HepG2 (cell line): ENCODE measurements at regions not wholly inside any gene's neighbourhood (a gene's known extent, or its start where the extent isn't known, plus 50 kb on each side); places are given as distances from the start of the nearest gene placed in this dataset.
A peak's percentile ranks its signal among the peaks of the same experiment; 100 is the strongest.

Source experiments
- MEF2D ChIP-seq: sonication (generic); formaldehyde crosslinking; IDR thresholded peaks from 2 replicates; pipeline ENCODE4 v1.5.1; 2020; ENCODE audit warnings: mild to moderate bottlenecking, missing genetic modification reagents
- PHF21A ChIP-seq: sonication (generic); formaldehyde crosslinking; IDR thresholded peaks from 2 replicates; pipeline ENCODE4 v1.5.0; 2020; ENCODE audit warnings: mild to moderate bottlenecking, missing genetic modification reagents
- ZNF235 ChIP-seq: sonication (generic); formaldehyde crosslinking; IDR thresholded peaks from 2 replicates; pipeline ENCODE4 v1.8.1; 2023; ENCODE audit warnings: mild to moderate bottlenecking, missing genetic modification reagents, borderline replicate concordance
- ZNF570 ChIP-seq: sonication (generic); formaldehyde crosslinking; IDR thresholded peaks from 2 replicates; pipeline ENCODE4 v1.4.0; 2020; ENCODE audit warnings: mild to moderate bottlenecking, missing genetic modification reagents, borderline replicate concordance
- ZNF746 ChIP-seq: sonication (generic); formaldehyde crosslinking; IDR thresholded peaks from 2 replicates; pipeline ENCODE4 v1.8.0; 2022; ENCODE audit warnings: mild to moderate bottlenecking, missing genetic modification reagents
- TF ChIP-seq, protein P1 (sequence below): sonication (generic); formaldehyde crosslinking; IDR thresholded peaks from 2 replicates; pipeline ENCODE4 v1.4.0; 2020; ENCODE audit warnings: missing genetic modification reagents; ENCODE audit errors: not compliant biosample characterization
- TF ChIP-seq, protein P2 (sequence below): sonication (generic); formaldehyde crosslinking; IDR thresholded peaks from 2 replicates; pipeline ENCODE4 v1.5.1; 2020; ENCODE audit warnings: missing genetic modification reagents, mild to moderate bottlenecking, borderline replicate concordance
- TF ChIP-seq, protein P3 (sequence below): sonication (generic); formaldehyde crosslinking; IDR thresholded peaks from 2 replicates; pipeline ENCODE4 v1.5.0; 2020; ENCODE audit warnings: missing genetic modification reagents
- TF ChIP-seq, protein P4 (sequence below), 2 experiments: sonication (generic) in 1 of 2; formaldehyde crosslinking in 1 of 2; IDR thresholded peaks; 2 replicates each; pipeline versions ENCODE4 v1.6.1 to v1.9.0; 2014 to 2022; ENCODE audit warnings: antibody characterized with exemption in 1 of 2, borderline replicate concordance in 1 of 2, inconsistent platforms in 1 of 2, low read depth in 1 of 2, missing genetic modification reagents in 1 of 2
- TF ChIP-seq, protein P5 (sequence below): sonication (generic); formaldehyde crosslinking; IDR thresholded peaks from 2 replicates; pipeline ENCODE4 v1.8.1; 2023; ENCODE audit warnings: missing genetic modification reagents, mild to moderate bottlenecking, borderline replicate concordance
- TF ChIP-seq, protein P6 (sequence below): sonication (generic); formaldehyde crosslinking; IDR thresholded peaks from 2 replicates; pipeline ENCODE4 v1.4.0; 2020; ENCODE audit warnings: mild to moderate bottlenecking, missing genetic modification reagents, borderline replicate concordance
- TF ChIP-seq, protein P7 (sequence below): sonication (generic); formaldehyde crosslinking; IDR thresholded peaks from 2 replicates; pipeline ENCODE4 v1.4.0; 2020; ENCODE audit warnings: low read depth, mild to moderate bottlenecking, missing genetic modification reagents

DNA sequence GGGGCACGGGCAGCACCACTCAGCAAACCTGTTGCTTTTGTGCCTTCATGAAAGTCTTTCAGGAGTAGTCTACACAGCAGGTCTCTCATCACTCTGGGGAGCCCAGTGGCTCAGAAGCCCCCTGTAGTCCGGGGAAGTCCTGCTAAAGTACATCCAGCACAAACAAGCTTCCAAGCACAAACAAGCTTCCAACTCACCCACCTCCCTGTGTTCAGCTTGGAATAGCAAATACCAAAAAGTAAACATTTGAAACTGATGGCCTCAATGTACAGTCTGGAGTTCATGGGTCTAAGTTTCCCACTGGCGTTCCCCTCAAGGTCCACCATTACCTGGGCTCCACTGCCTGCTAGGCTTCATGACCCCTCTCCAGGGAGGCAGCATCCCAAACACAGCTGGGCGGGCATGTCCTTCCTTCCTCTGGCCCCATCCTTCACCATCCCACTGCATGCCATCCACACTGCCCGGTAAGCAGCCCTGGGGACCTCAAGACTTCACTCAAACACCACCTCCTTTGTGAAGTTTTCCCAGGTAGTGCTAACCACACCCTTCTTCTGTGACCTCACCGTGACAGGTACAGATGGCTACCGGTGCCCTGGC lies 62.8 kb upstream of the SIAH1 start (continued):
- TF ChIP-seq, protein P1, sequence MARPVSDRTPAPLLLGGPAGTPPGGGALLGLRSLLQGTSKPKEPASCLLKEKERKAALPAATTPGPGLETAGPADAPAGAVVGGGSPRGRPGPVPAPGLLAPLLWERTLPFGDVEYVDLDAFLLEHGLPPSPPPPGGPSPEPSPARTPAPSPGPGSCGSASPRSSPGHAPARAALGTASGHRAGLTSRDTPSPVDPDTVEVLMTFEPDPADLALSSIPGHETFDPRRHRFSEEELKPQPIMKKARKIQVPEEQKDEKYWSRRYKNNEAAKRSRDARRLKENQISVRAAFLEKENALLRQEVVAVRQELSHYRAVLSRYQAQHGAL (CRISPR knock-in tag) = no peak
- TF ChIP-seq, protein P2, sequence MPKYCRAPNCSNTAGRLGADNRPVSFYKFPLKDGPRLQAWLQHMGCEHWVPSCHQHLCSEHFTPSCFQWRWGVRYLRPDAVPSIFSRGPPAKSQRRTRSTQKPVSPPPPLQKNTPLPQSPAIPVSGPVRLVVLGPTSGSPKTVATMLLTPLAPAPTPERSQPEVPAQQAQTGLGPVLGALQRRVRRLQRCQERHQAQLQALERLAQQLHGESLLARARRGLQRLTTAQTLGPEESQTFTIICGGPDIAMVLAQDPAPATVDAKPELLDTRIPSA (CRISPR knock-in tag) = no peak
- peak; percentile 88 for TF ChIP-seq MEF2D (CRISPR knock-in tag)
- peak; percentile 50; the same call in 1 of the 2 replicates for TF ChIP-seq PHF21A
- TF ChIP-seq ZNF746 (CRISPR knock-in tag) = no peak
- TF ChIP-seq, protein P3, sequence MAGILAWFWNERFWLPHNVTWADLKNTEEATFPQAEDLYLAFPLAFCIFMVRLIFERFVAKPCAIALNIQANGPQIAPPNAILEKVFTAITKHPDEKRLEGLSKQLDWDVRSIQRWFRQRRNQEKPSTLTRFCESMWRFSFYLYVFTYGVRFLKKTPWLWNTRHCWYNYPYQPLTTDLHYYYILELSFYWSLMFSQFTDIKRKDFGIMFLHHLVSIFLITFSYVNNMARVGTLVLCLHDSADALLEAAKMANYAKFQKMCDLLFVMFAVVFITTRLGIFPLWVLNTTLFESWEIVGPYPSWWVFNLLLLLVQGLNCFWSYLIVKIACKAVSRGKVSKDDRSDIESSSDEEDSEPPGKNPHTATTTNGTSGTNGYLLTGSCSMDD (CRISPR knock-in tag) = no peak
- no peak for TF ChIP-seq ZNF570
- no peak for TF ChIP-seq ZNF235 (CRISPR knock-in tag)
- TF ChIP-seq, protein P4, sequence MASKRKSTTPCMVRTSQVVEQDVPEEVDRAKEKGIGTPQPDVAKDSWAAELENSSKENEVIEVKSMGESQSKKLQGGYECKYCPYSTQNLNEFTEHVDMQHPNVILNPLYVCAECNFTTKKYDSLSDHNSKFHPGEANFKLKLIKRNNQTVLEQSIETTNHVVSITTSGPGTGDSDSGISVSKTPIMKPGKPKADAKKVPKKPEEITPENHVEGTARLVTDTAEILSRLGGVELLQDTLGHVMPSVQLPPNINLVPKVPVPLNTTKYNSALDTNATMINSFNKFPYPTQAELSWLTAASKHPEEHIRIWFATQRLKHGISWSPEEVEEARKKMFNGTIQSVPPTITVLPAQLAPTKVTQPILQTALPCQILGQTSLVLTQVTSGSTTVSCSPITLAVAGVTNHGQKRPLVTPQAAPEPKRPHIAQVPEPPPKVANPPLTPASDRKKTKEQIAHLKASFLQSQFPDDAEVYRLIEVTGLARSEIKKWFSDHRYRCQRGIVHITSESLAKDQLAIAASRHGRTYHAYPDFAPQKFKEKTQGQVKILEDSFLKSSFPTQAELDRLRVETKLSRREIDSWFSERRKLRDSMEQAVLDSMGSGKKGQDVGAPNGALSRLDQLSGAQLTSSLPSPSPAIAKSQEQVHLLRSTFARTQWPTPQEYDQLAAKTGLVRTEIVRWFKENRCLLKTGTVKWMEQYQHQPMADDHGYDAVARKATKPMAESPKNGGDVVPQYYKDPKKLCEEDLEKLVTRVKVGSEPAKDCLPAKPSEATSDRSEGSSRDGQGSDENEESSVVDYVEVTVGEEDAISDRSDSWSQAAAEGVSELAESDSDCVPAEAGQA (IDR thresholded peaks at IDR 0.05; ENCODE audit: low read depth) = 0 out of 2 replicates have a peak, but pooled peaks have one; percentile 15
- TF ChIP-seq, protein P4 (CRISPR knock-in tag; IDR thresholded peaks at IDR 0.05; ENCODE audit: borderline replicate concordance) = no peak
- TF ChIP-seq, protein P5, sequence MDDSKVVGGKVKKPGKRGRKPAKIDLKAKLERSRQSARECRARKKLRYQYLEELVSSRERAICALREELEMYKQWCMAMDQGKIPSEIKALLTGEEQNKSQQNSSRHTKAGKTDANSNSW (CRISPR knock-in tag) = no peak
- TF ChIP-seq, protein P6, sequence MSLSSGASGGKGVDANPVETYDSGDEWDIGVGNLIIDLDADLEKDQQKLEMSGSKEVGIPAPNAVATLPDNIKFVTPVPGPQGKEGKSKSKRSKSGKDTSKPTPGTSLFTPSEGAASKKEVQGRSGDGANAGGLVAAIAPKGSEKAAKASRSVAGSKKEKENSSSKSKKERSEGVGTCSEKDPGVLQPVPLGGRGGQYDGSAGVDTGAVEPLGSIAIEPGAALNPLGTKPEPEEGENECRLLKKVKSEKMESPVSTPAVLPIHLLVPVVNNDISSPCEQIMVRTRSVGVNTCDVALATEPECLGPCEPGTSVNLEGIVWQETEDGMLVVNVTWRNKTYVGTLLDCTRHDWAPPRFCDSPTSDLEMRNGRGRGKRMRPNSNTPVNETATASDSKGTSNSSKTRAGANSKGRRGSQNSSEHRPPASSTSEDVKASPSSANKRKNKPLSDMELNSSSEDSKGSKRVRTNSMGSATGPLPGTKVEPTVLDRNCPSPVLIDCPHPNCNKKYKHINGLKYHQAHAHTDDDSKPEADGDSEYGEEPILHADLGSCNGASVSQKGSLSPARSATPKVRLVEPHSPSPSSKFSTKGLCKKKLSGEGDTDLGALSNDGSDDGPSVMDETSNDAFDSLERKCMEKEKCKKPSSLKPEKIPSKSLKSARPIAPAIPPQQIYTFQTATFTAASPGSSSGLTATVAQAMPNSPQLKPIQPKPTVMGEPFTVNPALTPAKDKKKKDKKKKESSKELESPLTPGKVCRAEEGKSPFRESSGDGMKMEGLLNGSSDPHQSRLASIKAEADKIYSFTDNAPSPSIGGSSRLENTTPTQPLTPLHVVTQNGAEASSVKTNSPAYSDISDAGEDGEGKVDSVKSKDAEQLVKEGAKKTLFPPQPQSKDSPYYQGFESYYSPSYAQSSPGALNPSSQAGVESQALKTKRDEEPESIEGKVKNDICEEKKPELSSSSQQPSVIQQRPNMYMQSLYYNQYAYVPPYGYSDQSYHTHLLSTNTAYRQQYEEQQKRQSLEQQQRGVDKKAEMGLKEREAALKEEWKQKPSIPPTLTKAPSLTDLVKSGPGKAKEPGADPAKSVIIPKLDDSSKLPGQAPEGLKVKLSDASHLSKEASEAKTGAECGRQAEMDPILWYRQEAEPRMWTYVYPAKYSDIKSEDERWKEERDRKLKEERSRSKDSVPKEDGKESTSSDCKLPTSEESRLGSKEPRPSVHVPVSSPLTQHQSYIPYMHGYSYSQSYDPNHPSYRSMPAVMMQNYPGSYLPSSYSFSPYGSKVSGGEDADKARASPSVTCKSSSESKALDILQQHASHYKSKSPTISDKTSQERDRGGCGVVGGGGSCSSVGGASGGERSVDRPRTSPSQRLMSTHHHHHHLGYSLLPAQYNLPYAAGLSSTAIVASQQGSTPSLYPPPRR (CRISPR knock-in tag) = peak; percentile 79; the same call in 1 of the 2 replicates
- TF ChIP-seq, protein P7, sequence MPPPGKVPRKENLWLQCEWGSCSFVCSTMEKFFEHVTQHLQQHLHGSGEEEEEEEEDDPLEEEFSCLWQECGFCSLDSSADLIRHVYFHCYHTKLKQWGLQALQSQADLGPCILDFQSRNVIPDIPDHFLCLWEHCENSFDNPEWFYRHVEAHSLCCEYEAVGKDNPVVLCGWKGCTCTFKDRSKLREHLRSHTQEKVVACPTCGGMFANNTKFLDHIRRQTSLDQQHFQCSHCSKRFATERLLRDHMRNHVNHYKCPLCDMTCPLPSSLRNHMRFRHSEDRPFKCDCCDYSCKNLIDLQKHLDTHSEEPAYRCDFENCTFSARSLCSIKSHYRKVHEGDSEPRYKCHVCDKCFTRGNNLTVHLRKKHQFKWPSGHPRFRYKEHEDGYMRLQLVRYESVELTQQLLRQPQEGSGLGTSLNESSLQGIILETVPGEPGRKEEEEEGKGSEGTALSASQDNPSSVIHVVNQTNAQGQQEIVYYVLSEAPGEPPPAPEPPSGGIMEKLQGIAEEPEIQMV = 0 out of 2 replicates have a peak, but pooled peaks have one; percentile 59
